SIG-M5 treated with dmso at 0.1 percent for 504 hours (cell line): ENCODE measurements at regions not wholly inside any gene's neighbourhood (a gene's known extent, or its start where the extent isn't known, plus 50 kb on each side); places are given as distances from the start of the nearest gene placed in this dataset.

Experiments used
- DNase-seq: peaks from one replicate; lab custom pipeline; 2025; ENCODE audit not compliant: unreplicated experiment; lab: John Stamatoyannopoulos, UW

GRCh38 chr6:134117409-134117808 lies 65.0 kb upstream of the SLC2A12 start:
- DNase-seq: peak; percentile 27

DNA sequence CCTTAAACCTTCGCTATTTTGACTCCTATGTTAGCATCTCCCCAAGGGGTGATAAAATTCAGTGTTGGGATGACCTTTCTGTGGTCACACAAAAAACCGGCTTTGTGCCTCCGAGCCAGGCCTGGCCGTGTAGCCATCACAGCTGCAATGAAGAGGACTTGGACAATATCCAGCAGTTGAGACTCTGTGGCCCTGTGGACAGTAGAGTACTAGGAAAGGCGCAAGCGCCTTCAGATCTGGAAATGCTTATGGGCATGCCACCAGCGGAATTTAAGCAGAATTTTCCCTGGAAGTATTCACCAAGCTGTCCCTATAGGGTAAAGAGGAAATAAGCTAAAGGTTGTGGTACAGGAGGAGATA lies 63.3 kb upstream of the SLC2A12 start:
- no peak for DNase-seq

DNA sequence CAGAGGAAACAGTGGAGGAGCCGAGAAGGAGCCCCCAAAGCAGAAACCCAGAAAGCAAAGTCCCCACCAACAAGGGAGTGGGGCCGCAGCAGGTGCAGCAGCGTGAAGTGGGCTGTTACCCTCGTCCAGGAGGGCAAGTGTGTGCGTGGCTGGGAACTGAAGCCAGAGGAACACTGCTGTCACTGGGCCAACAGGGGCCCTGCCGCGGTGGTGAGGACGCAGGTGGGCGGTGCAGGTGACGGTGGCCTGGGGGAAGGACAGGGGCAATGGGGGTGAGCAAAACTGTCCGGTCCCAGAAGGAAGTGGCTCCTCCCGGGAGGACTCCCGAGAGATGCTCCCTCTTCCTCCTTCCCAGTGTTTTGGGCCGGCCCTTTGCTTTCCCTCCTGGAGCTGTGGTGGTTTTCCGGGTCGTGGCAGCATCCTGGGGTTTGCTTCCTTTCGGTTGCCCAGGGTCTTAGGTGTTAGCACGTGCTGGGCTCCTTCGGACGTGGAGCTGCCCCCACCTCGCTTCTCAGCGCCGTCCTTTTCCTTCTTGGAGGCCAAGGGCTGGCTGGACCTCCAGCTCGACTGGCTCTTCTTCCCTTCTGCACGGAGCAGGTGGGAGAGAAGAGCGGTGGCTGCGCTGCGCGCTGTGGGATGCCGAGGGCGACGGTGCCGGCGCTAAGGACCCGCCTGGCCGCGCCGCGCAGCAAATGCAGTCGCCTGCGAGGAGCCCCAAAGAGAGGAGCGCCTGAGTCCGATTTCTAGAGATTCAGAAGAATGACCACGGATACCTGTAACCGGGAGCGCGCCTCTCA lies 62.7 kb upstream of the SLC2A12 start:
- no peak for DNase-seq

- no peak for DNase-seq
Measured at GRCh38 chr6:134114489-134114888, 62.1 kb upstream of the SLC2A12 start.

DNA sequence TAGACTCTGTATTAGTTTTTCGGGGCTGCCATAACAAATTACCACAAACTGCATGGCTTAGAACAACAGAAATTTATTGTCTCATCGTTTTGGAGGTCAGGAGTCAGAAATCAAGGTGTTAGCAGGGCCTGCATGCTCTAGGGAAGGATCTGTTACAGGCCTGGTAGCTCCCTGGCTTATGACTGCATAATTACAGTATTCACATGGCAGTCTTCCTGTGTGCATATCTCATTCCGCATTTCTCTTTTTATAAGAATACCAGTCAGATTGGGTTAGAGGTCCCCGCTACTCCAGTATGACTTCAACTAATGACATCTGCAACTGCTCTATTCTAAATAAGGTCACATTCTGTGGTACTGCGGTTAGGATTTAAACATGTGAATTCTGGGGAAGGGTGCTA lies 59.3 kb upstream of the SLC2A12 start:
- DNase-seq: no peak

DNA sequence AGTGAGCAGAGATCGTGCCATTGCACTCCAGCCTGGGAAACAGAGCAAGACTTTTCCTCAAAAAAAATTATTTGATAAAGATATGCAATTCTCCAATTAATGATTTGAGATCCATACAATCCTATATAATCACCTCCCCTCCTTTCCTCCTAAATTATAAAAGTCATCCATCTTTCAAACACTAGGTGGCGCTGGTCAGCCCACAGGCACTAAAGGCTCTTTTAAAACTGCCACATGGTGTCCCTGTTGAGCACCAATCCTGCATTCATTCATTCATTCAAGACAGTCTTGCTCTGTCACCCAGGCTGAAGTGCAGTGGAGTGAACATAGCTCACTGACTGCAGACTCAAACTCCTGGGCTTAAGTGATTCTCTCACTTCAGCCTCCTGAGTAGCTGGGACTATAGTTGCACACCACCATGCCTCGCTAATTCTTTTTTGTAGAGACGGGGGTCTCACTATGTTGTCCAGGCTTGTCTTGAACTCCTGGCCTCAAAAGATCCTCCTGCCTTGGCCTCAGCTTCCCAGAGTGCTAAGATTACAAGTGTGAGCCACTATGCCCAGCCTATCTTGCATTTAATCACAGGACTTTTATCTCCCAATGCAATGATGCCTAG lies 58.7 kb upstream of the SLC2A12 start:
- peak; percentile 57 for DNase-seq

GRCh38 chr6:134106702-134107101 lies 54.3 kb upstream of the SLC2A12 start:
- no peak for DNase-seq

- no peak for DNase-seq
Measured at GRCh38 chr6:134105940-134106339, 53.5 kb upstream of the SLC2A12 start.

- no peak for DNase-seq
Measured at GRCh38 chr6:134103006-134103405, 50.6 kb upstream of the SLC2A12 start.
